GM12872 (cell line): ENCODE measurements at regions not wholly inside any gene's neighbourhood (a gene's known extent, or its start where the extent isn't known, plus 50 kb on each side); places are given as distances from the start of the nearest gene placed in this dataset.

Source experiments
- TF ChIP-seq, protein P1 (sequence below): IDR thresholded peaks from 3 replicates; pipeline ENCODE4 v1.5.1; 2011; ENCODE audit warnings: low read depth, mild to moderate bottlenecking, low read length, moderate library complexity; ENCODE audit not compliant: insufficient read depth

DNA sequence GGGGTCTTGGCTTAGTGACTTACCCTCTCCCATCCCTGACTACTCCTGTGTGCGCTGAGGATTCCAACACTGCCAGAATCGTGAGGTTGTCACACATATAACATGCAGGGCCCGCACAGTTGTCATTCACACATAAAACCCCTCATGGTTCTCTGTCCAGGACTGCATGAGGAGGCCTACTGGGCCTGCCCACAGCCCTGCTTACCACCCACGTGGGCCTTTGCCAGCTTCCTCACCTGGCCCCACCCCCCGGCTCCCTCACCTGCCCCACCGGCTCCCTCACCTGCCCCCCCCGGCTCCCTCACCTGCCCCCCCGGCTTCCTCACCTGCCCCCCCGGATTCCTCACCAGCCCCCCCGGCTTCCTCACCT lies 197.2 kb downstream of the TEX29 start:
- TF ChIP-seq, protein P1, sequence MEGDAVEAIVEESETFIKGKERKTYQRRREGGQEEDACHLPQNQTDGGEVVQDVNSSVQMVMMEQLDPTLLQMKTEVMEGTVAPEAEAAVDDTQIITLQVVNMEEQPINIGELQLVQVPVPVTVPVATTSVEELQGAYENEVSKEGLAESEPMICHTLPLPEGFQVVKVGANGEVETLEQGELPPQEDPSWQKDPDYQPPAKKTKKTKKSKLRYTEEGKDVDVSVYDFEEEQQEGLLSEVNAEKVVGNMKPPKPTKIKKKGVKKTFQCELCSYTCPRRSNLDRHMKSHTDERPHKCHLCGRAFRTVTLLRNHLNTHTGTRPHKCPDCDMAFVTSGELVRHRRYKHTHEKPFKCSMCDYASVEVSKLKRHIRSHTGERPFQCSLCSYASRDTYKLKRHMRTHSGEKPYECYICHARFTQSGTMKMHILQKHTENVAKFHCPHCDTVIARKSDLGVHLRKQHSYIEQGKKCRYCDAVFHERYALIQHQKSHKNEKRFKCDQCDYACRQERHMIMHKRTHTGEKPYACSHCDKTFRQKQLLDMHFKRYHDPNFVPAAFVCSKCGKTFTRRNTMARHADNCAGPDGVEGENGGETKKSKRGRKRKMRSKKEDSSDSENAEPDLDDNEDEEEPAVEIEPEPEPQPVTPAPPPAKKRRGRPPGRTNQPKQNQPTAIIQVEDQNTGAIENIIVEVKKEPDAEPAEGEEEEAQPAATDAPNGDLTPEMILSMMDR = no peak

DNA sequence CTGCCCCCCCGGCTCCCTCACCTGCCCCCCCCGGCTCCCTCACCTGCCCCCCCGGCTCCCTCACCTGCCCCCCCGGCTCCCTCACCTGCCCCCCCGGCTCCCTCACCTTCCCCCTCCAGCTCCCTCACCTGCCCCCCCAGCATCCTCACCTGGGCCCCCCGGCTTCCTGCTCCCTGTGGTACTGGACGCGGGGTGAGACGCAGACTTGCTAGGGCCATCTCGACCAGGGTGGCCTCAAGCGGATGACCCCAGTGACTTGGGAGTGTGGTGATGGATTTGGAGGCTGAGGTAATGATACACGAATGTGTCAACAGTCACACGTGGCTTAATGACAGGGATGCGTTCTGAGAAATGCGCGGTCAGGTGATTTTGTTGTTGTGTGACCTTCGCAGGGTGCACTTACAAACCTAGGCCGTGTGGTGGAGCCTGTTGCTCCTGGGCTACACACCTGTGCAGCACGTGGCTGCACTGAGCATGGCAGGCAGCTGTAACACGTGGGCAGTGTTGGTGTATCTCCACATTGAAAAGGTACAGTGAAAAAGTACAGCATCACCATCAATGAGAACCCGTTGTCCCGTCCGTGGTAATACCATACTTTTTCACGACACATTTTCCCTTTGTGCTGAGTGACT lies 197.8 kb downstream of the TEX29 start:
- TF ChIP-seq, protein P1 = 0 out of 3 replicates have a peak, but pooled peaks have one; percentile 9

DNA sequence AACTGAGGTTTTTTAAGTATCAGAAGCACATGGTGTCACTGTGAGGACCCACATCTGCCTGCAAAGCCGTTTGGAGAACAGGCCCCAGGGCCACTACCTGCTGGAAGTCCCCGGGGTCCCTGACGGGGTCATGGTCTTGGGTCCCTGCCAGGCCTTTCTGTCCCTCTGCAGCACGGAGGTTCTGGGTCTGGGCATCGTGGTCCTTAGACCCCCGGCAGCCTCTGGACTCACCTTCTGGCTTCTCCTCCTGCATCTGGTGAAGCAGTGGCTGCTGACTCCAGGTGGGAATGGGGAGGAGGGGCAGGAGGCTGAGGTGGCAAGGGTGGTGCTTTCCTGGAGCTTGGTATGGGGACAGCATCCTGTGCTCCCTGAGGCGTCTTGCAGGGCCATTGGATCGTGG lies 198.6 kb downstream of the TEX29 start:
- TF ChIP-seq, protein P1 = no peak

DNA sequence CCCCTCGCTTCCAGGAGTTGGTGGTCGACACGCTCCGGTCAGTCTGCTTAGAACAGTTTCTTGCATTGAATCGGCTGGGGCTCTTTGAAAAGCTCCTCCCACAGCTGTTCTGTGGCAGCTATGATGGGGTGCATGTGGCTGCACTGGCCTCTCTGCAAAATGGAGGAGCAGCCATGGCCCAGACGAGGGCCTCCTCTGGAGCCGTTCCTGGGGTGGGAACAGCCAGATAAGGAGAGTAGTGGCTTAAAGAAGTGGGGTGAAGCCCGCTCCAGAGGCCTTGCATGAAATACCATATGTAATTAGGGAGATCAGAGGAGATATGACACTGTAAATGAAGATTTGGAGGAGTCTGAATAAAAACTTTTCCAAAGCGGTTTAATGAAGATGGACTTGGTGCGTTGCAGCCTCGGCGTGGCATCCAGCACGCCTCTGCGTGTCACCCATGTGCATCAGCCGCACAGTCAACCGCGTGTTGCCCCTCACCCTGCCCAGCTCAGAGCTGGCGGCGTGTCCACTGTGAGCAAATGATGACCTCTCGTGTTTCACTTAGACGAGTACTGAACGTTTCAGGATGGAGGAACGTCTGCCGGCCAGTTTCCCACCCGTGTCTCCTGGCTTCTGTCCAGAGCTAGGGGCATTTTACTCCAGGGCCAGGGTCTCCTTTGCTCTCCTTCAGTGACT lies 199.2 kb downstream of the TEX29 start:
- TF ChIP-seq, protein P1 = no peak

DNA sequence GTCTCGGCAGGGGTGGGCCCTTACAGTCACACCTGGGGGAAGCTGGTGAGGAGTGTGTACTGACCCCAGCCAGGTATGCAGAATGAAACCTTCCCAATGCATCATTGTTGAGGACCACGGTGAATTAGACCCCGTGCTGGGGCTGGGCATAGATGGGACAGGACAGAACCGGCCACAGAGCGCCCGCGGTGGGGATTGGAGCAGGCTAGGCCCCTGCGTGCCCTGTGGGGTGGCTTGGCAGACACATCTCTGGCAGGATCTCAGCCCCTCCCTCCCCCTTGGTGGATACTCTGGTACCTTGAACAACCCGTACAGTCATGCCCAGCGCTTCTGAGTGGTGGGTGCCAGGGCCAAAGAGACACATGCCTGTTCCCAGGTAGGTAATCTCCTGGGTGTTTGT lies 200.6 kb downstream of the TEX29 start:
- TF ChIP-seq, protein P1 = no peak

DNA sequence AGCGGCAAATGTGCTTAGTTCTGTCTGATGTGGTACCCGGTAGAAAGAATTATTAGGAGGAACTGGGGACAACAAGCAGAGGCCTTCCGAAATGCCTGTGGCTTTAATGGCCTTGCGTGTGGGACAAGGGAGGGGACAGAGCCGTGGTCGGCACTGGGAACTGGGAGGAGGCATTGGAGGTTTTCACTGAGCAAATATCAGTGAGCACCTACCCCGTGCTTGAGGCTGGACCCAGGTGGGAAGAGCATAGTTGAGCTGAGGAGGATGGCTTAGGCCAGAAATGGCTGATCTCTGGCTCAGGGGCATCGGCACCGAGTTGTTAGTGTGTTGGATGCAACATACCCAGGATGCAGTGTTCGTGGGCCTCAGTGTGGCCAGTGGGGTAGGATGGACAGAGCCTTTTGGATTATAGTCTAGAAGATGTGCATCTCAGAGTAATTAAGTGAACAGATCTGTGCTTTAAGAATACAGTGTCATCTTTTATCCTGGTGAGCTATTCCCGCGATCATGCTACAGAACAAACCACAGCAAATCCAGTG lies 201.3 kb downstream of the TEX29 start:
- TF ChIP-seq, protein P1 = no peak

DNA sequence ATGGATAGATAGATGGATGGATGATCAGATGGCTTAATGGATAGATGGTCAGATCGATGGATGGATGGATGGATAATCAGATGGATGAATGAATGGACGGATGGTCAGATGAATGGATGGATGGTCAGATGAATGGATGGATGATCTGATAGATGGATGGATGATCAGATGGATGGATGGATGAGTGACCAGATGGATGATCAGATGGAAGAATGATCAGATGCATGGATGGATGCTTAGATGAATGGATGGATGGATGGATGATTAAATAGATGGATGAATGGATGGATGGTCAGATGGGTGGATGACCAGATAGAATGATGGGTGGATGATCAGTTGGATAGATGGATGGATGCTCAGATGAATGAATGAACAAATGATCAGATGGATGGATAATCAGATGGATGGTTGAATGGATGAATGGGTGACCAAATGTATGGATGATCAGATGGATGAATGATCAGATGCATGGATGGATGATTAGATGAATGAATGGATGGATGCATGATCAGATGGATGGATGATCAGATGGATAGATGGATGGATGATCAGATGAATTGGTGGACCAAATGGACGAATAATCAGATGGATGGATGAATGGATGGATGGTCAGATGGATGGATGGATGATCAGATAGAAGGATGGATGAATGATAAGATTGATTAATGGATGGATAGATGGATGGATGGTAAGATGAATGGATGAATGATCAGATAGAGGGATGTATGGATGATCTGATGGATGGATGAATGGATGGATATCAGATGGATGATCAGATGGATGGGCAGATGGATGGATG lies 205.1 kb downstream of the TEX29 start:
- TF ChIP-seq, protein P1 = no peak
